BJ (cell line): ENCODE measurements at regions not wholly inside any gene's neighbourhood (a gene's known extent, or its start where the extent isn't known, plus 50 kb on each side); places are given as distances from the start of the nearest gene placed in this dataset.

ENCODE experiments used
- CTCF ChIA-PET: fragments of 350-600 bp; formaldehyde crosslinking; extraction: SDS; loops from one replicate; lab custom pipeline; 2021; ENCODE audit warnings: antibody characterized with exemption, inconsistent platforms; lab: Yijun Ruan, JAX
- POLR2A ChIA-PET: fragments of 300-600 bp; sonication (Branson Sonifier 250); formaldehyde crosslinking; extraction: SDS; loops from one replicate; lab custom pipeline; 2021; ENCODE audit warnings: antibody characterized with exemption; lab: Charles Lee
- DNase-seq: peaks from one replicate; pipeline ENCODE4 v3.0.0-alpha.2; 2011; ENCODE audit warnings: low read depth
- H3K27me3 ChIP-seq: 2 replicates; pipeline ENCODE4 v1.6.0; 2011; ENCODE audit warnings: low read length; ENCODE audit not compliant: control insufficient read depth, insufficient read depth
- H3K36me3 ChIP-seq: 2 replicates; pipeline ENCODE4 v1.5.1; 2011; ENCODE audit warnings: low read length; ENCODE audit not compliant: control insufficient read depth, insufficient read depth
- H3K4me3 ChIP-seq: 2 replicates; pipeline ENCODE4 v1.5.1; 2011; ENCODE audit warnings: low read depth, mild to moderate bottlenecking, control low read depth, low read length
- CTCF ChIP-seq: IDR thresholded peaks from 2 replicates; pipeline ENCODE4 v1.5.1; 2011; ENCODE audit warnings: low read depth, mild to moderate bottlenecking, control low read depth, inconsistent platforms, low read length, moderate library complexity; ENCODE audit not compliant: insufficient read depth

GRCh38 chr4:19298998-19299397 is 952.7 kb upstream of the SLIT2 start:
- Histone ChIP-seq H3K4me3 (no peak overlapping the region), H3K27me3 (no peaks in the 10 kb centered on the region), H3K36me3 (no peaks in the 10 kb centered on the region)
- DNase-seq = peak; percentile 19
- ChIA-PET POLR2A (interaction anchor here (0.6 kb wide), 1 partner anchor 425 kb away, joined by 3 read pairs; no protein-coding TSS in a partner anchor), CTCF (no interaction called here)
- no peak for TF ChIP-seq CTCF

- Histone ChIP-seq H3K36me3 (no peaks in the 10 kb centered on the region), H3K4me3 (no peak overlapping the region), H3K27me3 (no peaks in the 10 kb centered on the region)
- POLR2A ChIA-PET = no interaction called here
- CTCF ChIA-PET = no interaction called here
- no peak for DNase-seq
- no peak for TF ChIP-seq CTCF
Observed at GRCh38 chr4:19293781-19294180, 957.9 kb upstream of the SLIT2 start.

GRCh38 chr4:19293080-19293479 is 958.6 kb upstream of the SLIT2 start:
- CTCF ChIA-PET = no interaction called here
- POLR2A ChIA-PET = no interaction called here
- no peaks in the 10 kb centered on the region for H3K27me3 ChIP-seq
- no peaks in the 10 kb centered on the region for H3K36me3 ChIP-seq
- no peak for DNase-seq
- no peak for TF ChIP-seq CTCF
- no peak overlapping the region for H3K4me3 ChIP-seq

- CTCF ChIA-PET = no interaction called here
- DNase-seq = no peak
- POLR2A ChIA-PET = no interaction called here
- Histone ChIP-seq H3K27me3 (no peaks in the 10 kb centered on the region), H3K36me3 (no peaks in the 10 kb centered on the region), H3K4me3 (no peak overlapping the region)
- no peak for TF ChIP-seq CTCF
Observed at GRCh38 chr4:19286924-19287323, 964.8 kb upstream of the SLIT2 start.

- no peak for DNase-seq
- Histone ChIP-seq H3K4me3 (no peak overlapping the region), H3K27me3 (no peaks in the 10 kb centered on the region), H3K36me3 (no peaks in the 10 kb centered on the region)
- CTCF ChIA-PET = no interaction called here
- TF ChIP-seq CTCF = no peak
- POLR2A ChIA-PET = no interaction called here
Observed at GRCh38 chr4:19285146-19285545, 966.6 kb upstream of the SLIT2 start.
